Activated CD8-positive, alpha-beta T cell treated with anti-CD3 and anti-CD28 coated beads for 36 hours (primary cell): ENCODE measurements at regions not wholly inside any gene's neighbourhood (a gene's known extent, or its start where the extent isn't known, plus 50 kb on each side); places are given as distances from the start of the nearest gene placed in this dataset.

Experiments
- ATAC-seq: fragments of 200-7000 bp; cut with Tn5 transposase; one replicate; pipeline ENCODE4 v1.10.0; 2021; ENCODE audit warnings: mild to moderate bottlenecking, moderate library complexity
- CTCF ChIA-PET: fragments of 350-600 bp; sonication (Branson Sonifier 250); formaldehyde crosslinking; loops from one replicate; lab custom pipeline; 2021; ENCODE audit warnings: antibody characterized with exemption; lab: Charles Lee
- POLR2A ChIA-PET: fragments of 350-600 bp; sonication (Branson Sonifier 250); formaldehyde crosslinking; loops from one replicate; lab custom pipeline; 2021; ENCODE audit warnings: antibody characterized with exemption; lab: Charles Lee
- DNase-seq: peaks from one replicate; pipeline ENCODE4 v3.0.0-alpha.2; 2020
- H3K27ac Mint-ChIP-seq: one replicate; pipeline ENCODE4 v1.8.0; 2021; ENCODE audit warnings: mild to moderate bottlenecking, mixed read lengths
- H3K27me3 Mint-ChIP-seq: one replicate; pipeline ENCODE4 v1.8.0; 2021; ENCODE audit warnings: mixed read lengths
- H3K36me3 Mint-ChIP-seq: one replicate; pipeline ENCODE4 v1.8.0; 2021; ENCODE audit warnings: low read depth, mixed read lengths
- H3K4me1 Mint-ChIP-seq: one replicate; pipeline ENCODE4 v1.8.0; 2021; ENCODE audit warnings: low read depth, mixed read lengths
- H3K4me3 Mint-ChIP-seq: one replicate; pipeline ENCODE4 v1.8.0; 2021; ENCODE audit warnings: mild to moderate bottlenecking, moderate library complexity, mixed read lengths
- H3K9me3 Mint-ChIP-seq: one replicate; pipeline ENCODE4 v1.8.0; 2021; ENCODE audit warnings: mixed read lengths
- CTCF ChIP-seq: fragments of 200-600 bp; IDR thresholded peaks from one replicate; pipeline ENCODE4 v1.8.0; 2022; ENCODE audit warnings: antibody characterized with exemption, mild to moderate bottlenecking
- intact Hi-C: fragments of 100-400 bp; cut with micrococcal nuclease; formaldehyde crosslinking; loops from one replicate; pipeline ENCODE4 v1.10.0; 2022

- TF ChIP-seq CTCF, result no peak
- Mint-ChIP-seq H3K36me3 (no peaks in the 10 kb centered on the region), H3K4me1 (no peaks in the 10 kb centered on the region), H3K4me3 (no peak overlapping the region), H3K9me3 (no peaks in the 10 kb centered on the region), H3K27me3 (no peaks in the 10 kb centered on the region), H3K27ac (no peak overlapping the region)
- DNase-seq (no peak), ATAC-seq (no peak)
- intact Hi-C loops, result no loop called here
- ChIA-PET POLR2A (no interaction called here), CTCF (no interaction called here)
Measured at GRCh38 chr2:6526093-6526824, 339.4 kb downstream of the CMPK2 start.

- H3K9me3 Mint-ChIP-seq, result no peaks in the 10 kb centered on the region
- TF ChIP-seq CTCF, result no peak
- H3K36me3 Mint-ChIP-seq, result no peaks in the 10 kb centered on the region
- no peaks in the 10 kb centered on the region for H3K4me1 Mint-ChIP-seq
- intact Hi-C loops, result no loop called here
- ATAC-seq (no peak), DNase-seq (no peak)
- no peak overlapping the region for H3K4me3 Mint-ChIP-seq
- H3K27me3 Mint-ChIP-seq, result peaks cover 7% of the 10 kb centered on the region
- ChIA-PET POLR2A (no interaction called here), CTCF (no interaction called here)
- no peak overlapping the region for H3K27ac Mint-ChIP-seq
Measured at GRCh38 chr2:6531304-6531703, 334.4 kb downstream of the CMPK2 start.

- no peak for TF ChIP-seq CTCF
- ATAC-seq (no peak), DNase-seq (no peak)
- Mint-ChIP-seq H3K27me3 (peaks cover 14% of the 10 kb centered on the region), H3K4me1 (no peaks in the 10 kb centered on the region), H3K4me3 (no peak overlapping the region), H3K36me3 (no peaks in the 10 kb centered on the region), H3K9me3 (no peaks in the 10 kb centered on the region), H3K27ac (no peak overlapping the region)
- intact Hi-C loops, result no loop called here
- ChIA-PET POLR2A (no interaction called here), CTCF (no interaction called here)
Measured at GRCh38 chr2:6535572-6535971, 330.1 kb downstream of the CMPK2 start.

GRCh38 chr2:6538607-6539006 is 327.1 kb downstream of the CMPK2 start:
- no peaks in the 10 kb centered on the region for H3K36me3 Mint-ChIP-seq
- intact Hi-C loops, result no loop called here
- ATAC-seq (no peak), DNase-seq (no peak)
- no peaks in the 10 kb centered on the region for H3K9me3 Mint-ChIP-seq
- POLR2A ChIA-PET, result no interaction called here
- no peak overlapping the region for H3K4me3 Mint-ChIP-seq
- peaks cover 14% of the 10 kb centered on the region for H3K27me3 Mint-ChIP-seq
- CTCF ChIA-PET, result no interaction called here
- no peak overlapping the region for H3K27ac Mint-ChIP-seq
- no peaks in the 10 kb centered on the region for H3K4me1 Mint-ChIP-seq
- TF ChIP-seq CTCF, result no peak

- intact Hi-C loops, result no loop called here
- Mint-ChIP-seq H3K27me3 (no peaks in the 10 kb centered on the region), H3K4me3 (no peak overlapping the region), H3K27ac (no peak overlapping the region), H3K36me3 (no peaks in the 10 kb centered on the region), H3K9me3 (no peaks in the 10 kb centered on the region), H3K4me1 (no peaks in the 10 kb centered on the region)
- ChIA-PET CTCF (no interaction called here), POLR2A (no interaction called here)
- TF ChIP-seq CTCF, result no peak
- DNase-seq, result no peak
- no peak for ATAC-seq
Measured at GRCh38 chr2:6545336-6545735, 320.4 kb downstream of the CMPK2 start.
